Esophagus muscularis mucosa (tissue), 4 donors: ENCODE measurements at regions not wholly inside any gene's neighbourhood (a gene's known extent, or its start where the extent isn't known, plus 50 kb on each side); places are given as distances from the start of the nearest gene placed in this dataset.
"Not testable (repeated sequence)": the region's sequence is repeated elsewhere in the genome, so short reads cannot be mapped to it uniquely, and the experiment has no call there.

Source experiments
- DNase-seq: peaks from one replicate; pipeline ENCODE4 v3.0.0-alpha.2; 2017; ENCODE audit errors: extremely low spot score
- H3K27ac ChIP-seq, 4 donors: fragments of 200-600 bp; sonication (generic); replicated peaks in 1 of 4; 1 replicate in 3 of 4; 2 replicates in 1 of 4; pipeline ENCODE4 v1.5.1; 2016 to 2019; ENCODE audit warnings: mild to moderate bottlenecking in 1 of 4
- H3K27me3 ChIP-seq, 4 donors: fragments of 200-600 bp; sonication (generic); one replicate each; pipeline versions ENCODE4 v1.5.1 to v1.6.0; 2016 to 2019
- H3K36me3 ChIP-seq, 4 donors: fragments of 200-600 bp; sonication (generic); one replicate each; pipeline ENCODE4 v1.5.1; 2016 to 2019
- H3K4me1 ChIP-seq, 4 donors: fragments of 200-600 bp; sonication (generic); one replicate each; pipeline ENCODE4 v1.5.1; 2016 to 2019
- H3K4me3 ChIP-seq, 4 donors: fragments of 200-600 bp; sonication (generic); 1 replicate in 2 of 4; 2 replicates in 2 of 4; pipeline ENCODE4 v1.5.1; 2016 to 2019; ENCODE audit warnings: mild to moderate bottlenecking in 4 of 4, moderate library complexity in 1 of 4
- H3K9me3 ChIP-seq, 4 donors: fragments of 200-600 bp; sonication (generic); 1 replicate in 3 of 4; 2 replicates in 1 of 4; pipeline ENCODE4 v1.5.1; 2016 to 2019
- EP300 ChIP-seq: sonication (generic); formaldehyde crosslinking; IDR thresholded peaks from one replicate; pipeline ENCODE4 v1.6.1; 2017; ENCODE audit warnings: antibody characterized with exemption
- POLR2A ChIP-seq: fragments of 450-650 bp; IDR thresholded peaks from one replicate; pipeline ENCODE4 v1.6.1; 2017; ENCODE audit warnings: antibody characterized with exemption, moderate library complexity, mild to moderate bottlenecking, low read depth
- POLR2AphosphoS5 ChIP-seq, 2 donors: sonication (generic); formaldehyde crosslinking; IDR thresholded peaks; one replicate each; pipeline ENCODE4 v1.6.1; 2017; ENCODE audit warnings: antibody characterized with exemption in 2 of 2
- WGBS: methylation state at CpG from one replicate; pipeline ENCODE4 v1.1.5; 2018; 5-methylcytosine and 5-hydroxymethylcytosine counted together
- intact Hi-C: fragments of 100-400 bp; cut with DNase I; formaldehyde crosslinking; loops from one replicate; pipeline ENCODE4 v1.15.1; 2023
- TF ChIP-seq, protein P1 (sequence below), 3 experiments: fragments of 200-600 bp in 2 of 3; fragments of 450-650 bp in 1 of 3; sonication (generic) in 2 of 3; IDR thresholded peaks; one replicate each; pipeline ENCODE4 v1.5.1; 2017 to 2019; ENCODE audit warnings: antibody characterized with exemption in 3 of 3, mild to moderate bottlenecking in 2 of 3, moderate library complexity in 1 of 3

DNA sequence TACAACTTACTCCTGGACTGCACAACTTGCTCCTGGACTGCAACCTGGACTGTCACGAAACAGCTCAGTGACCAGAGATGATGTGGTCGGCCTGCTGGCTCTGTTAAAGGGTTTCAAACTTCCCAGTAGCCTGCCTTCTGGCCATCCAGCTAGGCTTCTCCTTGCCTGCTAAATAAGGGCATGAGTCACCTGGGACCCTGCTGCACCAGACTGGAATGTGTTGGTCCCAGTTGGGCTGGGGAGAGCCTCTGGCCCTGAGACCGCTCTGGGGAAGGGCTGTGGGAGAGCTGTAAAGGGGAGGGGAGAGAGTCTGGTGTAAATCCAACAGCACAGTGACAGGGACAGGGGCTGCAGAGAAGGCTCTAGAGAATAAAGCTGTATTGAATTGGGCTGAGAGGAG is 165.8 kb downstream of the VSIG4 start:
- no peaks in the 10 kb centered on the region for H3K27me3 ChIP-seq
- 68% methylated on average over 2 of the region's 3 CpGs for WGBS
- no peaks in the 10 kb centered on the region for H3K36me3 ChIP-seq
- H3K9me3 ChIP-seq: no peaks in the 10 kb centered on the region
- intact Hi-C loops: no loop called here
- DNase-seq: no peak
- no peak overlapping the region for H3K27ac ChIP-seq
- no peaks in the 10 kb centered on the region for H3K4me1 ChIP-seq
- TF ChIP-seq EP300 (no peak), POLR2AphosphoS5 (IDR thresholded peaks at IDR 0.05) (no peak), POLR2A (no peak)
- TF ChIP-seq, protein P1, sequence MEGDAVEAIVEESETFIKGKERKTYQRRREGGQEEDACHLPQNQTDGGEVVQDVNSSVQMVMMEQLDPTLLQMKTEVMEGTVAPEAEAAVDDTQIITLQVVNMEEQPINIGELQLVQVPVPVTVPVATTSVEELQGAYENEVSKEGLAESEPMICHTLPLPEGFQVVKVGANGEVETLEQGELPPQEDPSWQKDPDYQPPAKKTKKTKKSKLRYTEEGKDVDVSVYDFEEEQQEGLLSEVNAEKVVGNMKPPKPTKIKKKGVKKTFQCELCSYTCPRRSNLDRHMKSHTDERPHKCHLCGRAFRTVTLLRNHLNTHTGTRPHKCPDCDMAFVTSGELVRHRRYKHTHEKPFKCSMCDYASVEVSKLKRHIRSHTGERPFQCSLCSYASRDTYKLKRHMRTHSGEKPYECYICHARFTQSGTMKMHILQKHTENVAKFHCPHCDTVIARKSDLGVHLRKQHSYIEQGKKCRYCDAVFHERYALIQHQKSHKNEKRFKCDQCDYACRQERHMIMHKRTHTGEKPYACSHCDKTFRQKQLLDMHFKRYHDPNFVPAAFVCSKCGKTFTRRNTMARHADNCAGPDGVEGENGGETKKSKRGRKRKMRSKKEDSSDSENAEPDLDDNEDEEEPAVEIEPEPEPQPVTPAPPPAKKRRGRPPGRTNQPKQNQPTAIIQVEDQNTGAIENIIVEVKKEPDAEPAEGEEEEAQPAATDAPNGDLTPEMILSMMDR (IDR thresholded peaks at IDR 0.05): no peak
- no peak overlapping the region for H3K4me3 ChIP-seq

DNA sequence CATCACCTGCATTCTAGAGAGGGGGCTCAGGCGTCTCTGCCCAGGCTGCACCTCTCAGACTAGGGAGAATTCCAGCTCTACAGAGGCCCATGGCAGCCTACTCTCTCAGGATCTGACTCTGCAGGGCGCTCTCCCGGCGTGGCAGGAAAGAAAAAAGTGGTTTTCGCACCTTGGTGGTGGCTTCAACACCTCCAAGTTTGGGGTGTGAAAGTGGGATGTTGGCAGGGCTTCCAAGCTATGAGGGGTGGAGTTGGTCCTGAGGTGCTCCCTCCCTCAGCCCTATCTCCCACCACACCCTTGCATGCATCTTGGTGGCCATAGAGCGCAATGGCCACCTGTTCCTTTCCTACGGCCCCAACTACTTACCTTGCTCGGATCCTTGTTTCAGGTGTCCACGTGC is 166.5 kb downstream of the VSIG4 start:
- no peak for DNase-seq
- H3K27ac ChIP-seq: no peak overlapping the region
- no peak for TF ChIP-seq POLR2AphosphoS5 (IDR thresholded peaks at IDR 0.05)
- TF ChIP-seq POLR2A: no peak
- TF ChIP-seq EP300: no peak
- TF ChIP-seq, protein P1 (IDR thresholded peaks at IDR 0.05): no peak
- intact Hi-C loops: no loop called here
- H3K4me3 ChIP-seq: no peak overlapping the region
- no peaks in the 10 kb centered on the region for H3K4me1 ChIP-seq
- H3K36me3 ChIP-seq: no peaks in the 10 kb centered on the region
- WGBS: 84% methylated on average over 9 of the region's 9 CpGs
- H3K27me3 ChIP-seq: no peaks in the 10 kb centered on the region
- no peaks in the 10 kb centered on the region for H3K9me3 ChIP-seq

DNA sequence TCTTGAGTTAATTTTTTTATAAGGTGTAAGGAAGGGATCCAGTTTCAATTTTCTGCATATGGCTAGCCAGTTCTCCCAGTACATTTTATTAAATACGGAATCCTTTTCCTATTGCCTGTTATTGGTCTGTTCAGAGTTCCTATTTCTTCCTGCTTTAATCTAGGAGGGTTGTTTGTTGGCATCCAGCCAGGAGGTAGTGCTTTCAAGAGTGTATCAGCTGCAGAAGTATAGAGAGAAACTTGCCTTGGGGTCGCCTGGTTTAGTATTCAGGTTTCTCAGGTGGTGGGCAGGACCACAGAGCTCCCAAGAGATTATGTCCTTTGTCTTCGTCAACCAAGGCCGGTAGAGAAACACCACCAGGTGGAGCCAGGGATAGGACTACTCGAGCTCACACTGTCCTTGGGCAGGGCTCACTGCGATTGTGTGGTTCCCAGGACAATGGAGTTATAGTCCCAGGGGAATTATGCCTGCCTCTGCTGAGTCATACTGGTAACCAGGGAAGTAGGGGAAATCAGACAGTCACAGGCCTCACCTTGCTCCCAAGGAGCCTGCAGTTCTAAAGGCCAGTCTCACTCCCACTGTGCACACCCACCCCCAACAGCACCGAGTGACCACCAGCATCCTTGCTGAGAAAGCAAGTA is 168.1 kb downstream of the VSIG4 start:
- no peaks in the 10 kb centered on the region for H3K36me3 ChIP-seq
- H3K27me3 ChIP-seq: no peaks in the 10 kb centered on the region
- WGBS: 47% methylated on average over 7 of the region's 7 CpGs
- no peak for DNase-seq
- no peak overlapping the region for H3K4me3 ChIP-seq
- H3K9me3 ChIP-seq: no peaks in the 10 kb centered on the region
- intact Hi-C loops: no loop called here
- no peaks in the 10 kb centered on the region for H3K4me1 ChIP-seq
- no peak overlapping the region for H3K27ac ChIP-seq
- TF ChIP-seq, protein P1 (IDR thresholded peaks at IDR 0.05): no peak
- no peak for TF ChIP-seq EP300
- TF ChIP-seq POLR2A: no peak
- no peak for TF ChIP-seq POLR2AphosphoS5 (IDR thresholded peaks at IDR 0.05)

DNA sequence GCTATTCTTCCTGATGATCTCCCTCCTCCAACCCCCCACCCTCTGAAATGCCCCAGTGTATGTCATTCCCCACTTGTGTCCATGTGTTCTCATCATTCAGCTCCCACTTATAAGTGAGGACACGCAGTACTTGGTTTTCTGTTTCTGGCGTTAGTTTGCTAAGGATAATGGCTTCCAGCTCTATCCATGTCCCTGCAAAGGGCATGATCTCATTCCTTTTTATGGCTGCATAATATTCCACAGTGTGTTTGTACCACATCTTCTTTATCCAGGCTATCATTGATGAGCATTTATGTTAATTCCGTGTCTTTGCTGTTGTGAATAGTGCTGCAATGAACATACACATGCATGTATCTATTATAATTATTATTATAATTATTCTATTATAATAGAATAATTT is 169.3 kb downstream of the VSIG4 start:
- intact Hi-C loops, H3K36me3 ChIP-seq, H3K27ac ChIP-seq, H3K27me3 ChIP-seq, H3K4me3 ChIP-seq, DNase-seq, H3K9me3 ChIP-seq, H3K4me1 ChIP-seq: not testable (repeated sequence)
- WGBS: 67% methylated on average over 3 of the region's 3 CpGs

DNA sequence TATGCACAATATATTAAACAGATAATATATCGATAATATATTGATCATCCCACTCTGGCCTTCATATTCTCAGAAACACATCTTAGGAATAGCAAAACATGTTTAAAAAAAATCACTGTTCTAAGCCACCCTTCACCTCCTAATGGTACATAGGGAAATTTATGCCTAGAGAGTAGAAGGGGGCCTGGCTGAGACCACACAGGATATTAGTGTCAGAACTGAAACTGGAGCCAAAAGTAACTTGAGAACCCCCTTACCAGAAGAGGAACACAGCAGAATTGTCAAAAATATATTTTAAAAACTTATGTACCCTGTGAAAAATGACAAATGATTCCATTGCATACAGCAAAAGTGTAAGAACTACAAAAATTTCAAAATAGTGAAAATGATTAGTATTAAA is 173.1 kb downstream of the VSIG4 start:
- no peaks in the 10 kb centered on the region for H3K36me3 ChIP-seq
- H3K27me3 ChIP-seq: no peaks in the 10 kb centered on the region
- TF ChIP-seq POLR2A: no peak
- no peak for TF ChIP-seq EP300
- no peak for TF ChIP-seq POLR2AphosphoS5 (IDR thresholded peaks at IDR 0.05)
- no peak overlapping the region for H3K4me3 ChIP-seq
- H3K9me3 ChIP-seq: no peaks in the 10 kb centered on the region
- no peak for DNase-seq
- 79% methylated on average over 1 of the region's 1 CpG for WGBS
- H3K4me1 ChIP-seq: no peaks in the 10 kb centered on the region
- intact Hi-C loops: no loop called here
- H3K27ac ChIP-seq: no peak overlapping the region

DNA sequence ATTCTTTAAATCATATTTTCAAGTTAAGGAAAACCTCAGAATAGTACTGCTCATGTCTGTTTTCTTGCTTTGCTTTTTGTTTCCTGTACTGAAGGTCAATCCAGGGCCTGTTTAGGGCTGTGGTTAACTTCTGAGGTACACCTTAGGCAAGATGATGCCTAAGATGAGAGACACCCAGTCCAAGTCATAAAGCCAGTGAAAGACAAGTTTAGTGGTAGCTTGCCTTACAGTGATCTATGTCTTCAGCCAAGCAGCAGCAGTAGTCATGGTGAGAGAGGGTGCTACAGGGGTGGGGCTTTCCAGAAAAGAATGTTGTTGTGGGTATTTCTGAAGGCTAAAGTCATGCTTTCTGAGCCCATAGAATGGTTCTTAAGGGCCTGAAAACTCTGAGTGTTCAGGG is 173.7 kb downstream of the VSIG4 start:
- Histone ChIP-seq H3K4me1 (no peaks in the 10 kb centered on the region), H3K27me3 (no peaks in the 10 kb centered on the region), H3K27ac (no peak overlapping the region), H3K4me3 (no peak overlapping the region), H3K9me3 (no peaks in the 10 kb centered on the region), H3K36me3 (no peaks in the 10 kb centered on the region)
- no peak for TF ChIP-seq POLR2A
- no peak for TF ChIP-seq POLR2AphosphoS5 (IDR thresholded peaks at IDR 0.05)
- TF ChIP-seq, protein P1 (IDR thresholded peaks at IDR 0.05): no peak
- TF ChIP-seq EP300: no peak
- intact Hi-C loops: no loop called here
- no peak for DNase-seq
